Muscle layer of colon (tissue), 2 donors: ENCODE measurements at regions not wholly inside any gene's neighbourhood (a gene's known extent, or its start where the extent isn't known, plus 50 kb on each side); places are given as distances from the start of the nearest gene placed in this dataset.

ENCODE experiments used
- H3K27ac ChIP-seq: one replicate; pipeline ENCODE4 v1.7.0; 2013; ENCODE audit warnings: low read depth, mild to moderate bottlenecking, low read length, moderate library complexity
- H3K27me3 ChIP-seq, 2 donors: one replicate each; pipeline ENCODE4 v1.7.0; 2013; ENCODE audit warnings: low read length in 2 of 2, mild to moderate bottlenecking in 2 of 2; ENCODE audit not compliant: insufficient read depth in 2 of 2, control insufficient read depth in 1 of 2
- H3K36me3 ChIP-seq: one replicate; pipeline ENCODE4 v1.7.0; 2013; ENCODE audit warnings: mild to moderate bottlenecking, low read length; ENCODE audit not compliant: insufficient read depth
- H3K4me1 ChIP-seq: one replicate; pipeline ENCODE4 v1.7.0; 2013; ENCODE audit warnings: mild to moderate bottlenecking, low read length; ENCODE audit not compliant: insufficient read depth
- H3K4me3 ChIP-seq, 2 donors: one replicate each; pipeline ENCODE4 v1.7.0; 2013; ENCODE audit warnings: low read length in 2 of 2, low read depth in 1 of 2, mild to moderate bottlenecking in 1 of 2, moderate library complexity in 1 of 2
- H3K9ac ChIP-seq: one replicate; pipeline ENCODE4 v1.7.0; 2013; ENCODE audit warnings: low read length
- H3K9me3 ChIP-seq: one replicate; pipeline ENCODE4 v1.7.0; 2013; ENCODE audit warnings: mild to moderate bottlenecking, low read length
- donor health status: abdominal sarcoma.
- donor health status: Adenocarcinoma of cecum.

DNA sequence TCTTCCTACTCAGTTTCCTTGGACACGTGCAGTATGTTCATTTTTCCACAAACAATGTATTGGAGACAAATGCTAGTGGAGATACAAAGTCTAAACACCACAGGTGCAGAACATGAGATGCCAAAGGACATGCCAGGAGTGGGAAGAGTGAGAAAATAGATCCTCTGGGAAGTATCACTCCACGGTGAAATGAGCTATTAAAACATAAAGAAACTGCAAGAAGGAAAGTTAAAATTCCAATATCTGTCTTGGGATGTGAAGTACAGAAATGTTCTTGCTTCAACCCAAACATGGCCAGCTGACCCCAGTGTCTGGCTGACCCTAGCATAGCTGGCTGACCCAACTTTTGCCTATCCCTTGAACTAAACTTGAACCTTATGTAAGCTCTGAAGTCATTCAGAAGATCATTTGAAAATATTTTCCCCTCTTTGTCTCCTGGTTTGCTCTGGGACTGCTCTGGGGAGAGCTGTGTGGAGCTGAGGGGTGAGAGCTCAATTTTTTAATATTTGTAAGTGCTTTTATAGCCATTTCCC is 59.5 kb downstream of the FZD1 start:
- Histone ChIP-seq H3K4me1 (no peaks in the 10 kb centered on the region), H3K27ac (no peak overlapping the region), H3K36me3 (no peaks in the 10 kb centered on the region), H3K4me3 (no peak overlapping the region), H3K9ac (no peak overlapping the region), H3K27me3 (no peaks in the 10 kb centered on the region), H3K9me3 (no peaks in the 10 kb centered on the region)

DNA sequence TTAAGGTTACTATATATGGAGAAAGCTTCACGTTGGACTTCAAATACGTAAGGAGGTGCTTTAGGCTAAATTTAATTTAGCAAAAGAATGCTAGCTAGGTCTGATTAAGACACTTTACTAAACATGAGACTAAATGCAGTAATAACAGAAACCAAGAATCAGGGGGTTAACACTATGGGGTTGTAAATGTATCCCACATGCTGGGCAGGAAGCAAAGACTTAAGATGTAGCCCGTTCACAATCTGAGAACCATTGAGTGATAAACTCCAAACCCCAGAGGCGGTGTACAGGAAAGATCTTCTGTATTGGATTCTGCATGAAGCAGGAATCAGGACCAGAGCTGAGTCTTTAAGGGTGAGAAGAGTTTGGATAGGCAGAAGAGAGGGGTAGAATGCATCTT is 60.4 kb downstream of the FZD1 start:
- Histone ChIP-seq H3K4me3 (no peak overlapping the region), H3K27ac (no peak overlapping the region), H3K4me1 (no peaks in the 10 kb centered on the region), H3K9ac (no peak overlapping the region), H3K27me3 (no peaks in the 10 kb centered on the region), H3K36me3 (no peaks in the 10 kb centered on the region), H3K9me3 (no peaks in the 10 kb centered on the region)

DNA sequence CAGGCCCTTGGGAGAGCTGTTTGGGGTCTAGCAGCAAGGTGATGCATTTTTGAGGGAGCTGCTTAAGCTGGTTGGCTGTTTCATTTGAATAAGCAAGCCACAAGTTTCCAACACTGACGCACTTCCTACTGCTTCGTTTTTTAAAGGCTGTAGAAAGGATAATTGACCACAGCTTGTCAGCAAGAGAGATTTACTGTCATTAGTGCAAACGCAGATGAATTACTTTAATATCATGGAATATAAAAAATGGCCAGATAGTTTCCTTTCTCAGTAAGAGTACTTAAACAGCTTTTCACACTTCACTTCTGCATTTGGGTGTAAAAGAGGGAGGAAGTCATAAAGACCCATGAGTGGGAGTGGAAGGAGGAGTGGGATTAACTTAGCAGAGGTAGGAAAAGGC is 61.5 kb downstream of the FZD1 start:
- Histone ChIP-seq H3K36me3 (no peaks in the 10 kb centered on the region), H3K4me3 (no peak overlapping the region), H3K4me1 (no peaks in the 10 kb centered on the region), H3K9me3 (no peaks in the 10 kb centered on the region), H3K27ac (no peak overlapping the region), H3K9ac (no peak overlapping the region), H3K27me3 (no peaks in the 10 kb centered on the region)

DNA sequence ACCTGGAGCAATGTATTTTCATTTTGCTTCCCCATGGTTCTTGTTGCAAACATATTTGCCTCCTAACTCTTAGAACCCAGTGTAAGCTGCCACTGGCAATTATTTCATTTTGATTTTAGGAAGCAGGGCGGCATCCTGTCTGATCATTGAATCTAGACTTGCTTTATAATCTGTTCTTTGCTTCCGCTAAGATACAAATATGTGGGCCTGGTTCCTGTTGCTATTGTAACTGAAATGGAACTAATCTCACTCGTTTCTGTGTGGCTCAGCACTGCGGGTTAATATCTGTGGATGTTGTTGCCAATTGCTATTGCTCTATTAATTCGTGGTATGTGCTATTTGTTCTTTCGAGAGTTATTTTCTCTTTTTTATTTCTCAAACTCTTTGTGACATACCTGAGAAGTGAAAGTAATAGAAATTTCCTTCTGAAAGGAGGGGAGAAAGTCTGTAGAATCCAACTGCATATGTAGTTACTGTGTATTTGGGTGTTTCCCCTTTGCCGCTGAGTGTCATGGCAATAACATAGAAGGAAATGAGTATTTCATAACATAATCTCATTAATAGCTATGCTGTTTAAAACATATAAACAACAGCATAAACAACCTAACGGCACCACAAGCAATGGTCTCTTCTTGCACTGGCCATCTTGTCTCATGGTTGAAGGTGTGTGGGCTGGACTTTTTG is 62.4 kb downstream of the FZD1 start:
- no peaks in the 10 kb centered on the region for H3K9me3 ChIP-seq
- H3K27me3 ChIP-seq, result no peaks in the 10 kb centered on the region
- no peaks in the 10 kb centered on the region for H3K4me1 ChIP-seq
- no peak overlapping the region for H3K9ac ChIP-seq
- H3K4me3 ChIP-seq, result no peak overlapping the region
- no peaks in the 10 kb centered on the region for H3K36me3 ChIP-seq
- no peak overlapping the region for H3K27ac ChIP-seq

DNA sequence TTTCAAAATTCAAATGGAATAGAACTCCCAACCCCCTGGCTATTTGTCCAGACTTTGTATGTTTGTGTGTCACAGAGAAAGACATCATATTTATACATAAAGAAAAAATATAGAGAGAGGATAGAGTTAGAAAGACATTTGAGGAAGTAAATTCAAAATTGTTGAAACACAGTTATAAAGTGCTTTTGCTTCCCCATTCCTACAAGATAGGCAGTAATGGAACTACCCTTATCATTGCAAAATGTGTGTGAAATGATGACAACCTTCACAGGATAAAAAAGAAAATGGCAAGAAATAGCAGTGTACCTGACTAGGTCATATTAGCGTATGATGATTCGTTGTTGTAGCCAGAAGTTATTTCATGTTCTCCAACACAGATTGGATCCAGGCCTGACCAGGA is 63.1 kb downstream of the FZD1 start:
- H3K9me3 ChIP-seq, result no peaks in the 10 kb centered on the region
- no peaks in the 10 kb centered on the region for H3K27me3 ChIP-seq
- no peaks in the 10 kb centered on the region for H3K36me3 ChIP-seq
- no peak overlapping the region for H3K9ac ChIP-seq
- no peak overlapping the region for H3K4me3 ChIP-seq
- H3K27ac ChIP-seq, result no peak overlapping the region
- no peaks in the 10 kb centered on the region for H3K4me1 ChIP-seq

DNA sequence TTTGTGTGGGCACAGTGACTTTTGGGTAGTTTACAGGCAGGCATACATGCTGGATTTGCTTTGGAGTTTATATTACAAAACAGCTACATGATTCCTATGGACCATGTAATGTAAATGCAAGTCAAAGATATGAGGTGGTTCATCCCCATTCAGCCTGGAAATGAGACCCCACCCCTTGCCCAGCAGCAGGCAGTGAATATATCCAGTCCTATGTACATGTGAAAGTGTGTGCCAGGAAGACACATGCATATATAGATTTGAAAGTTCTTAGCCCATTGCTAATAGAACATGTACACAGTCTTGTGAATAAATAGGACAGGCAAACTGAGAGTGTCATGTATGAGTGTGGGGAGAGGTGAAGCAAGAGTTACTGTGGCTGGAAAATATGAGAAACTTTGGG is 65.3 kb downstream of the FZD1 start:
- Histone ChIP-seq H3K27ac (no peak overlapping the region), H3K27me3 (no peaks in the 10 kb centered on the region), H3K4me3 (no peak overlapping the region)

DNA sequence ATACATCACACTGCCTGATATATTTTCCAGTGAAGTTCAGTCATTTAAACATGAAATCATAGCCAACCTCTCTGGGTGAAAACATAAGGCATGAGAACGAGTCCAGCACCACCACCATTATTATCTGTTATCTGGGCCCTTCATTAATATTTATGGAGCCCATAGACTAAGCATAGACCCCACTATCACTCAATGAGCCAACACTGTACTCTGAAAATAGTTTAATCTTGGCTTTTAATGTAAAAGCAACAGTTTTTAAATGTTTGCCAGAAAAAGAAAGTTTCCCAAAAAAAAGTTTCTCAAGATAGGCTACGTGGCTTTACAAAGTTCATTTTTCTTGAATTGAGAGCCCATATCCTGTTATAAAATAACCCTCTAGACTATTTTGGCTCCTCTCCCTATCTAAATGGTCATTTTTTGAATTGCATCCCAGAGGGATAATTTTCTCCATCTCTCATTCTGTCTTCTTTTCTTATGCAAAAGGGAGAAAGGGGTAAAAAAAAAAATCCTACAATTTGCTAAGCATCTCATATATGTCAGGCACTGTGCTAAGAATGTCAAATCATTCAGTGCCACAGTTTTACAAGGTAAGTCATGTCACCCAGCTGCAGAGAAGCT is 66.1 kb downstream of the FZD1 start:
- no peaks in the 10 kb centered on the region for H3K9me3 ChIP-seq
- H3K27ac ChIP-seq, result no peak overlapping the region
- H3K4me1 ChIP-seq, result no peaks in the 10 kb centered on the region
- H3K4me3 ChIP-seq, result no peak overlapping the region
- H3K27me3 ChIP-seq, result no peaks in the 10 kb centered on the region
- H3K36me3 ChIP-seq, result no peaks in the 10 kb centered on the region
- no peak overlapping the region for H3K9ac ChIP-seq

More for the DNA sequence above, 65.3 kb downstream of the FZD1 start:
- Histone ChIP-seq H3K9ac (no peak overlapping the region), H3K36me3 (no peaks in the 10 kb centered on the region), H3K4me1 (no peaks in the 10 kb centered on the region), H3K9me3 (no peaks in the 10 kb centered on the region)

DNA sequence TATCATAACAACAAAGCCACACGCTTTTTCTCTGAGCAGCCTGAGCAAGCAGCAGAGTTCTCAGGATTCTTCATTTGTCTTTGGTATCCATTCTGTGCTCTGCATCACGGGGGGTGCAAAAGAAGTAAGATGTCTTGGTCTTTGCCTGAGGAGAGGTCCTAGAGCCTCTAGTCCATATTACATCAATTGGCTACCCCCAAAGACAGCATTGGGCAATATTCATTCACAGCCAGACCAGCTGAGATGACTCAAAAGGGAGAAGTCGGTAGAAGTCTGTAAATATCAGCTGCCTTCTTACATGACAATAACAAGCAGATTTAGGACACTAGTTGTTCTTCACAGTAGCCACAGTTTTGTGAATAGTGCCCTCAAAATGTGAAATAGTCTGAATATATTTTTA is 66.6 kb downstream of the FZD1 start:
- H3K36me3 ChIP-seq, result no peaks in the 10 kb centered on the region
- H3K4me1 ChIP-seq, result no peaks in the 10 kb centered on the region
- H3K27me3 ChIP-seq, result no peaks in the 10 kb centered on the region
- no peak overlapping the region for H3K27ac ChIP-seq
- no peak overlapping the region for H3K4me3 ChIP-seq
- H3K9ac ChIP-seq, result no peak overlapping the region
- no peaks in the 10 kb centered on the region for H3K9me3 ChIP-seq

DNA sequence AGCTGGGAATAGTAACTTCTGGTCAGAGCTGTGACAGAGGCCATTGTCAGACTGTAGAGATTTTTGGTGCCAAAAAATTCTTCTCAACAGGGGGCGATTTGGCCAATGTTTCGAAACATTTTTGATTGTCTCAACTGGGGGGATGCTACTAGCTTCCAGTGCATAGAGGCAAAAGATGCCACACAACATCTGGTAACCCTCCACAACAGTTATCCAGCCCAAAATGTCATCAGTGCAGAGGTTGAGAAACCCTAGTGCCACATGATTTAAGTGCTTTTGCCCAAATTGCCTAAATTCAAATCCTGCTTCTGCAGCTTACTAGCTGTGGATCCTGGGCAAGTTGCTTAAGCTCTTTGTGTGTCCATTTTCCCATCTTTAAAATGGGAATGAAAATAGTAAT is 71.9 kb downstream of the FZD1 start:
- Histone ChIP-seq H3K4me3 (no peak overlapping the region), H3K27ac (no peak overlapping the region), H3K27me3 (no peaks in the 10 kb centered on the region), H3K36me3 (no peaks in the 10 kb centered on the region), H3K9me3 (no peaks in the 10 kb centered on the region), H3K4me1 (no peaks in the 10 kb centered on the region), H3K9ac (no peak overlapping the region)

DNA sequence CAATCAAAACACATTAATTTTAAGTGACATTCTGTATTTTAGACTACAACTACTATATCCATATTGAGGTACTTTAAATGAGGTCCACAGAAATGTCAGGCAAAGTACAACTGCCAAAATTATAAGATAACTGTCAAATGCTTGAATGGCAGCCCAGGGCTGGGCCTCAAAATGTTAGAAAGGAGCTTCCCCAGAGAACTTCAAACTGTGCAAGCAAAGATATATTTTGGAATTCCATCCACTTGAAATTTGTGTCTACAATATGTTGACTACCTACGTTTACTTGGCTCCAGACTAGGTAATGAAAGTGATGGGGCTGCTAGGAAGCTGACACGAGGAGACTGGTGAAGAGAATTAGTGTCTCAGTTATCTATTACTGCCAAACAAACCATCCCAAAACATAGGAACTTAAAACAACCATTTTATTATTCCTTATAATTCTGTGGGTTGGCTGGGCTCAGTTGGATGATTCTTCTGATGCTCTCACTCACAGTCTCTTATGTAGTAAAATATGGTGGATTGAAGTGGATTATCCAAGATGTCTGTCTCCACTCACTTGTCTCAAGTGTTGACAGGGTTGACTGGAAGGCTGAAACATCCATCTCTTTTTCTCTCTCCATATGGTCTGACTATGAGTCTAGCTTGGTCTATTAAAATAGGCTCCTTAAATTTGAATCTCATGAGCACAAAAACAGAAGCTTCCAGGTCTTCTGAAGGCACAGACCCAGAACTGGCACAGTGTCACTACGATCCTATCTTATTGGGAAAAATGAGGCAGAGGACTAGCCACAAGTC is 74.2 kb downstream of the FZD1 start:
- Histone ChIP-seq H3K9me3 (no peaks in the 10 kb centered on the region), H3K27me3 (no peaks in the 10 kb centered on the region), H3K4me1 (no peaks in the 10 kb centered on the region), H3K36me3 (no peaks in the 10 kb centered on the region), H3K27ac (no peak overlapping the region), H3K4me3 (no peak overlapping the region), H3K9ac (no peak overlapping the region)

DNA sequence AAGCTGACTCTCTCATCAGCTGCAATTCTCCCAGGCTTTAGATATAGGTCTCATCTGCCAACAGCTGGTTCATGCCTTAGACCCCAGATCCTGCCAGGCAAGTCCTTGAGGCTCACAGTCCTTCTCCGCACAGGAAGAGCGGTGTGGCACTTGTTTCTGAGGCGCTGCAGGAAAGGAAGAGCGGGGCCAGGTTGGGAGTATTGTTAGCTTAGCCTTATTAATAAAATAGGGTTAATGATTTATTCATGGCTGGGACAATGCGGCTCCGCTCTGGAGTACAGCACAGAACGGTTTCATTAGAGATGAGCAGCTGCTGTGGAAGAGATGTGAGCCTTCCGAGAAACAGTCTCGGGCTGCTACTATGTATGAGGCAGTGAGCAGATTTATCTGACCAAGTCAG is 78.1 kb downstream of the FZD1 start:
- H3K9ac ChIP-seq, result no peak overlapping the region
- no peaks in the 10 kb centered on the region for H3K4me1 ChIP-seq
- H3K36me3 ChIP-seq, result no peaks in the 10 kb centered on the region
- H3K27me3 ChIP-seq, result no peaks in the 10 kb centered on the region
- no peak overlapping the region for H3K4me3 ChIP-seq
- H3K27ac ChIP-seq, result no peak overlapping the region
- H3K9me3 ChIP-seq, result no peaks in the 10 kb centered on the region
